Sigmoid colon (tissue), 4 donors: ENCODE measurements at regions not wholly inside any gene's neighbourhood (a gene's known extent, or its start where the extent isn't known, plus 50 kb on each side); places are given as distances from the start of the nearest gene placed in this dataset.

Source experiments
- EP300 ChIP-seq, 4 donors: sonication (generic); formaldehyde crosslinking; IDR thresholded peaks; one replicate each; pipeline ENCODE4 v1.6.1; 2017; ENCODE audit warnings: antibody characterized with exemption in 4 of 4
- POLR2A ChIP-seq, 2 donors: fragments of 450-650 bp; IDR thresholded peaks; one replicate each; pipeline ENCODE4 v1.6.1; 2016; ENCODE audit warnings: antibody characterized with exemption in 2 of 2, mild to moderate bottlenecking in 2 of 2, moderate library complexity in 2 of 2
- TF ChIP-seq, protein P1 (sequence below), 4 experiments: fragments of 450-650 bp in 3 of 4; fragments of 200-600 bp in 1 of 4; IDR thresholded peaks; one replicate each; pipeline ENCODE4 v1.5.1; 2016 to 2019; ENCODE audit warnings: antibody characterized with exemption in 4 of 4, mild to moderate bottlenecking in 3 of 4, moderate library complexity in 2 of 4

DNA sequence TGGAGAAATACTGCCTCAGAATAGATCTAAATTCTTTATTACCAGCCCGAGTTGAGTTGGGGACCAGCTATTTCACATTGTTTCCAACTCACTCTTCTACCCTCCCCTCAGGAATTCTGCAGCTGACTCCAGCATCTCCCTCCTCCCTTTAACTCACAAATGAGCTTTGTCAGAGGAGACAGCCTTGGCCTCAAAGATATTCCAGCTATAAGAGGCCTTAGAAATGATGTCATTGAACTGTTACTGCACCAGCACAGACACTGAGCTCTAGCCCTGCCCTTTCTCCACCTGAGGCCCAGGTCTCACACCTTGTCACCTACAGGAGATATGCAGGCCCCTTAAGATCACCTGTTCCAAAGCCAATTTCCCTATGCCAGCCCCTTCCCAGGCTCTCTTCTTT is 78.4 kb upstream of the ATP10B start:
- TF ChIP-seq POLR2A (IDR thresholded peaks at IDR 0.05) (no peak), EP300 (IDR thresholded peaks at IDR 0.05) (no peak)
- TF ChIP-seq, protein P1, sequence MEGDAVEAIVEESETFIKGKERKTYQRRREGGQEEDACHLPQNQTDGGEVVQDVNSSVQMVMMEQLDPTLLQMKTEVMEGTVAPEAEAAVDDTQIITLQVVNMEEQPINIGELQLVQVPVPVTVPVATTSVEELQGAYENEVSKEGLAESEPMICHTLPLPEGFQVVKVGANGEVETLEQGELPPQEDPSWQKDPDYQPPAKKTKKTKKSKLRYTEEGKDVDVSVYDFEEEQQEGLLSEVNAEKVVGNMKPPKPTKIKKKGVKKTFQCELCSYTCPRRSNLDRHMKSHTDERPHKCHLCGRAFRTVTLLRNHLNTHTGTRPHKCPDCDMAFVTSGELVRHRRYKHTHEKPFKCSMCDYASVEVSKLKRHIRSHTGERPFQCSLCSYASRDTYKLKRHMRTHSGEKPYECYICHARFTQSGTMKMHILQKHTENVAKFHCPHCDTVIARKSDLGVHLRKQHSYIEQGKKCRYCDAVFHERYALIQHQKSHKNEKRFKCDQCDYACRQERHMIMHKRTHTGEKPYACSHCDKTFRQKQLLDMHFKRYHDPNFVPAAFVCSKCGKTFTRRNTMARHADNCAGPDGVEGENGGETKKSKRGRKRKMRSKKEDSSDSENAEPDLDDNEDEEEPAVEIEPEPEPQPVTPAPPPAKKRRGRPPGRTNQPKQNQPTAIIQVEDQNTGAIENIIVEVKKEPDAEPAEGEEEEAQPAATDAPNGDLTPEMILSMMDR (IDR thresholded peaks at IDR 0.05): no peak
